ENCODE measurements at regions not wholly inside any gene's neighbourhood (a gene's known extent, or its start where the extent isn't known, plus 50 kb on each side); places are given as distances from the start of the nearest gene placed in this dataset.

GRCh38 chr2:14194233-14194632, 438.3 kb upstream of the LRATD1 start:
- Histone ChIP-seq H3K4me2 (ENCODE audit: extremely low read depth, insufficient read depth, low read length) (no peak overlapping the region), H3K9me3 (ENCODE audit: control insufficient read depth, insufficient read depth, low read depth, low read length) (no peaks in the 10 kb centered on the region), H3K27me3 (ENCODE audit: control insufficient read depth, insufficient read depth, low read length) (no peaks in the 10 kb centered on the region), H3K4me3 (replicated peaks in 1 of 4; ENCODE audit: control extremely low read depth in 1 of 4, insufficient read depth in 1 of 4, low read depth in 3 of 4, low read length in 4 of 4) (no peak overlapping the region), H3K4me1 (ENCODE audit: control insufficient read depth, extremely low read depth, insufficient read depth, low read length) (no peaks in the 10 kb centered on the region), H4K20me1 (ENCODE audit: control insufficient read depth, extremely low read depth, insufficient read depth, low read length) (no peaks in the 10 kb centered on the region), H3K9ac (ENCODE audit: insufficient read depth, low read length) (no peak overlapping the region), H3K27ac (ENCODE audit: insufficient read depth, low read length) (no peak overlapping the region), H3K79me2 (ENCODE audit: control insufficient read depth, insufficient read depth, low read length) (no peaks in the 10 kb centered on the region), H2AFZ (ENCODE audit: low read length) (no peak overlapping the region), H3K36me3 (ENCODE audit: control insufficient read depth, insufficient read depth, low read length) (no peaks in the 10 kb centered on the region)
- no peak for DNase-seq (ENCODE audit: low read depth in 2 of 2)
- TF ChIP-seq CTCF (conservative IDR thresholded peaks at IDR 0.05 in 1 of 2, IDR thresholded peaks at IDR 0.05 in 1 of 2; ENCODE audit: low read depth in 1 of 2, low read length in 2 of 2) (no peak), EZH2 (IDR thresholded peaks at IDR 0.05; ENCODE audit: low read length, missing control alignments) (no peak)

GRCh38 chr2:14197293-14197692, 435.2 kb upstream of the LRATD1 start:
- Histone ChIP-seq H3K4me1 (ENCODE audit: control insufficient read depth, extremely low read depth, insufficient read depth, low read length) (no peaks in the 10 kb centered on the region), H3K27ac (ENCODE audit: insufficient read depth, low read length) (no peak overlapping the region), H3K4me3 (replicated peaks in 1 of 4; ENCODE audit: control extremely low read depth in 1 of 4, insufficient read depth in 1 of 4, low read depth in 3 of 4, low read length in 4 of 4) (no peak overlapping the region), H2AFZ (ENCODE audit: low read length) (no peak overlapping the region), H3K9ac (ENCODE audit: insufficient read depth, low read length) (no peak overlapping the region), H3K36me3 (ENCODE audit: control insufficient read depth, insufficient read depth, low read length) (no peaks in the 10 kb centered on the region), H4K20me1 (ENCODE audit: control insufficient read depth, extremely low read depth, insufficient read depth, low read length) (no peaks in the 10 kb centered on the region), H3K79me2 (ENCODE audit: control insufficient read depth, insufficient read depth, low read length) (no peaks in the 10 kb centered on the region), H3K4me2 (ENCODE audit: extremely low read depth, insufficient read depth, low read length) (no peak overlapping the region), H3K27me3 (ENCODE audit: control insufficient read depth, insufficient read depth, low read length) (no peaks in the 10 kb centered on the region), H3K9me3 (ENCODE audit: control insufficient read depth, insufficient read depth, low read depth, low read length) (no peaks in the 10 kb centered on the region)
- TF ChIP-seq CTCF (conservative IDR thresholded peaks at IDR 0.05 in 1 of 2, IDR thresholded peaks at IDR 0.05 in 1 of 2; ENCODE audit: low read depth in 1 of 2, low read length in 2 of 2) = no peak
- DNase-seq (ENCODE audit: low read depth in 2 of 2) = no peak

- peak in 1 of 2 donors; percentile 15 for DNase-seq (ENCODE audit: low read depth in 2 of 2)
- Histone ChIP-seq H3K27ac (ENCODE audit: insufficient read depth, low read length) (no peak overlapping the region), H3K4me2 (ENCODE audit: extremely low read depth, insufficient read depth, low read length) (no peak overlapping the region), H4K20me1 (ENCODE audit: control insufficient read depth, extremely low read depth, insufficient read depth, low read length) (no peaks in the 10 kb centered on the region), H3K27me3 (ENCODE audit: control insufficient read depth, insufficient read depth, low read length) (no peaks in the 10 kb centered on the region), H3K36me3 (ENCODE audit: control insufficient read depth, insufficient read depth, low read length) (no peaks in the 10 kb centered on the region), H3K9me3 (ENCODE audit: control insufficient read depth, insufficient read depth, low read depth, low read length) (no peaks in the 10 kb centered on the region), H2AFZ (ENCODE audit: low read length) (no peak overlapping the region), H3K4me3 (replicated peaks in 1 of 4; ENCODE audit: control extremely low read depth in 1 of 4, insufficient read depth in 1 of 4, low read depth in 3 of 4, low read length in 4 of 4) (no peak overlapping the region), H3K79me2 (ENCODE audit: control insufficient read depth, insufficient read depth, low read length) (no peaks in the 10 kb centered on the region), H3K9ac (ENCODE audit: insufficient read depth, low read length) (no peak overlapping the region), H3K4me1 (ENCODE audit: control insufficient read depth, extremely low read depth, insufficient read depth, low read length) (no peaks in the 10 kb centered on the region)
- no peak for TF ChIP-seq CTCF (conservative IDR thresholded peaks at IDR 0.05 in 1 of 2, IDR thresholded peaks at IDR 0.05 in 1 of 2; ENCODE audit: low read depth in 1 of 2, low read length in 2 of 2)
- no peak for TF ChIP-seq EZH2 (IDR thresholded peaks at IDR 0.05; ENCODE audit: low read length, missing control alignments)
These were observed 433.5 kb upstream of the LRATD1 start for GRCh38 chr2:14199040-14199439.
